Esophagus muscularis mucosa (tissue), 4 donors: ENCODE measurements at regions not wholly inside any gene's neighbourhood (a gene's known extent, or its start where the extent isn't known, plus 50 kb on each side); places are given as distances from the start of the nearest gene placed in this dataset.

ENCODE experiments used
- DNase-seq: peaks from one replicate; pipeline ENCODE4 v3.0.0-alpha.2; 2017; ENCODE audit errors: extremely low spot score
- H3K27ac ChIP-seq, 4 donors: fragments of 200-600 bp; sonication (generic); replicated peaks in 1 of 4; 1 replicate in 3 of 4; 2 replicates in 1 of 4; pipeline ENCODE4 v1.5.1; 2016 to 2019; ENCODE audit warnings: mild to moderate bottlenecking in 1 of 4
- H3K27me3 ChIP-seq, 4 donors: fragments of 200-600 bp; sonication (generic); one replicate each; pipeline versions ENCODE4 v1.5.1 to v1.6.0; 2016 to 2019
- H3K36me3 ChIP-seq, 4 donors: fragments of 200-600 bp; sonication (generic); one replicate each; pipeline ENCODE4 v1.5.1; 2016 to 2019
- H3K4me1 ChIP-seq, 4 donors: fragments of 200-600 bp; sonication (generic); one replicate each; pipeline ENCODE4 v1.5.1; 2016 to 2019
- H3K4me3 ChIP-seq, 4 donors: fragments of 200-600 bp; sonication (generic); 1 replicate in 2 of 4; 2 replicates in 2 of 4; pipeline ENCODE4 v1.5.1; 2016 to 2019; ENCODE audit warnings: mild to moderate bottlenecking in 4 of 4, moderate library complexity in 1 of 4
- H3K9me3 ChIP-seq, 4 donors: fragments of 200-600 bp; sonication (generic); 1 replicate in 3 of 4; 2 replicates in 1 of 4; pipeline ENCODE4 v1.5.1; 2016 to 2019
- EP300 ChIP-seq: sonication (generic); formaldehyde crosslinking; IDR thresholded peaks from one replicate; pipeline ENCODE4 v1.6.1; 2017; ENCODE audit warnings: antibody characterized with exemption
- POLR2A ChIP-seq: fragments of 450-650 bp; IDR thresholded peaks from one replicate; pipeline ENCODE4 v1.6.1; 2017; ENCODE audit warnings: antibody characterized with exemption, moderate library complexity, mild to moderate bottlenecking, low read depth
- POLR2AphosphoS5 ChIP-seq, 2 donors: sonication (generic); formaldehyde crosslinking; IDR thresholded peaks; one replicate each; pipeline ENCODE4 v1.6.1; 2017; ENCODE audit warnings: antibody characterized with exemption in 2 of 2
- WGBS: methylation state at CpG from one replicate; pipeline ENCODE4 v1.1.5; 2018; 5-methylcytosine and 5-hydroxymethylcytosine counted together
- intact Hi-C: fragments of 100-400 bp; cut with DNase I; formaldehyde crosslinking; loops from one replicate; pipeline ENCODE4 v1.15.1; 2023
- TF ChIP-seq, protein P1 (sequence below), 3 experiments: fragments of 200-600 bp in 2 of 3; fragments of 450-650 bp in 1 of 3; sonication (generic) in 2 of 3; IDR thresholded peaks; one replicate each; pipeline ENCODE4 v1.5.1; 2017 to 2019; ENCODE audit warnings: antibody characterized with exemption in 3 of 3, mild to moderate bottlenecking in 2 of 3, moderate library complexity in 1 of 3

DNA sequence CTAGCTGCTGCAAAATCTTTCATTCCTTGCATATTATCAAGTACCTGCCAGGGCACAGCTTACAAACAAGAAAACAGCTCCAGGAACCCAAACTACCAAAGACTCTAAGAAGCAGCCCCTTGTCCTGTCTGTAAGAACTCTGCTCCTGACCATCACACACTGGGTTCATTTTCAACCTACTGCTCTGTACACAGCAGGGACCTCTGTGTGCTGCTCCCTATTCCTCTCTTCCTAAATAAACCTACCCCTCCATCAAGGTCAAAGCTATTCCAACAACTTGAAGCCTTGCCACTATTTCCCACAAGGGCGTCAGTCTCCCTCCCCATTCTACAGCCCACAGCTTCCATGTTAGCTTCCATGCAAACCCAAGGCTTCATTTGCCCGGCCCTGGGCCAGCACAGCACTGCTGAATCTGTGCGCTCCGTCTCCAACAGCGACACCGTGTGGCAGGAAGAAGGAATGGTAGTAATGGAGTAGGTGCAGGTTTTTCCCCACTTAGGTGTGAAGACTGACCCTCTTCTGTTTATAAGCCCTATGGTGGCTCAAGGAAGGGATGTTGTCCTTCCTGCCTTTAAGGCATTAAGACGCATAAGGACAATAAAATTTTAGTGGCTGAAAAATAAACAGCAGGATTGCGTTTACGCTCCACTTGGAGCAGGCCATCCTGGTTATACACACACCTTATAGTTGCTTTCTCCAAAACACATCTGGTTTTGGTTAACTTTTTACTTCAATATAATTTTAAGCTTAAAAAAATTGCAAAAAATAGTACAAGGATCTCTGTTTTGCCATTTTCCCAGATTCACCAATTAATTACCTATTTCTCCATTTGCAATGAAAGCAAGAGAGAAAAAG, 115.2 kb upstream of the NXT1 start:
- 50% methylated on average over 9 of the region's 9 CpGs for WGBS
- intact Hi-C loops, result loop anchor here (5.0 kb wide), 1 partner anchor 173 kb away; no protein-coding TSS in a partner anchor
- peaks cover 0 to 4% (median 0%) of the 10 kb centered on the region in 4 donors for H3K4me1 ChIP-seq

DNA sequence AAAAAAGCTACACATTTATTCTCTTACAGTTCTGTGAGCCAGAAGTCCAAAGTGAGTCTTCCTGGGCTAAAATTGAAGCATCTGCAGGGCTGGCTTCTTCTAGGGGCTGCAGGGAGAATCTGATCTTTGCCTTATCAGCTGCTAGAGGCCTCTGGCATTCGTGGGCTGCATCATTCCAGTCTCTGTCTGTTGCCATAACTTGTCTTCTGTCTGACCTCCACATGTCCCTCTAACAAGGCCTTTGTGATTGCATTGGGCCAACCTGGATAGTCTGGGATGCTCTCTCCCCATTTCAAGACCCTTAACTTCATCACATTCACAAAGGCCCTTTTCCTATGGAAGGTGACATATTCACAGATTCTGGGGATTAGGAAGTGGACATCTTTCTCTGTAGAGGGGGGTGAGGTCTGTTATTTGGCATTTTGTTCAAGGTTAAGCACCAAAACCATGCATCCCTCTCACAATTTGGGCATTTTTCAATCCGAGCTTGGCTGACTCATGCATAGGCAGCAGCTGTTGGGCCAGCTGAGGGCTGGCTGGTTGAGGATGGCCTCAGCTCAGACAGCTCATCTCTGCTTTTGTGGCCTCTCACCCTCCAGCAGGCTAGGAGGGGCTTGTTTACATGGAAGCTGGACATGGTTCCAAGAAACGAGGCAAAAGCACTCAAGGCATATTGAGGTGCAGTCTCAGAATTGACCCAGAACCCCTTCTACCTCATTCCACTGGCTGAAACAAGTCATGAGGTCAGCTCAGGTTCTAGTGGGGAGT, 116.1 kb upstream of the NXT1 start:
- H3K4me3 ChIP-seq, result no peak overlapping the region
- peaks cover 0 to 13% (median 8%) of the 10 kb centered on the region in 4 donors for H3K9me3 ChIP-seq
- WGBS, result 89% methylated on average over 3 of the region's 3 CpGs
- DNase-seq, result peak; percentile 68
- no peak overlapping the region for H3K27ac ChIP-seq
- H3K4me1 ChIP-seq, result peaks cover 0 to 8% (median under 1%) of the 10 kb centered on the region in 4 donors
- no peak for TF ChIP-seq POLR2A
- no peak for TF ChIP-seq EP300
- TF ChIP-seq, protein P1, sequence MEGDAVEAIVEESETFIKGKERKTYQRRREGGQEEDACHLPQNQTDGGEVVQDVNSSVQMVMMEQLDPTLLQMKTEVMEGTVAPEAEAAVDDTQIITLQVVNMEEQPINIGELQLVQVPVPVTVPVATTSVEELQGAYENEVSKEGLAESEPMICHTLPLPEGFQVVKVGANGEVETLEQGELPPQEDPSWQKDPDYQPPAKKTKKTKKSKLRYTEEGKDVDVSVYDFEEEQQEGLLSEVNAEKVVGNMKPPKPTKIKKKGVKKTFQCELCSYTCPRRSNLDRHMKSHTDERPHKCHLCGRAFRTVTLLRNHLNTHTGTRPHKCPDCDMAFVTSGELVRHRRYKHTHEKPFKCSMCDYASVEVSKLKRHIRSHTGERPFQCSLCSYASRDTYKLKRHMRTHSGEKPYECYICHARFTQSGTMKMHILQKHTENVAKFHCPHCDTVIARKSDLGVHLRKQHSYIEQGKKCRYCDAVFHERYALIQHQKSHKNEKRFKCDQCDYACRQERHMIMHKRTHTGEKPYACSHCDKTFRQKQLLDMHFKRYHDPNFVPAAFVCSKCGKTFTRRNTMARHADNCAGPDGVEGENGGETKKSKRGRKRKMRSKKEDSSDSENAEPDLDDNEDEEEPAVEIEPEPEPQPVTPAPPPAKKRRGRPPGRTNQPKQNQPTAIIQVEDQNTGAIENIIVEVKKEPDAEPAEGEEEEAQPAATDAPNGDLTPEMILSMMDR (IDR thresholded peaks at IDR 0.05), result no peak
- no peak for TF ChIP-seq POLR2AphosphoS5 (IDR thresholded peaks at IDR 0.05)
- intact Hi-C loops, result loop anchor here (5.0 kb wide), 1 partner anchor 172 kb away; no protein-coding TSS in a partner anchor
- no peaks in the 10 kb centered on the region for H3K36me3 ChIP-seq
- no peaks in the 10 kb centered on the region for H3K27me3 ChIP-seq

More for the DNA sequence above, 115.2 kb upstream of the NXT1 start:
- Histone ChIP-seq H3K4me3 (no peak overlapping the region), H3K36me3 (no peaks in the 10 kb centered on the region), H3K27me3 (no peaks in the 10 kb centered on the region), H3K9me3 (peaks cover 0 to 14% (median 10%) of the 10 kb centered on the region in 4 donors), H3K27ac (no peak overlapping the region)
- TF ChIP-seq, protein P1 (IDR thresholded peaks at IDR 0.05), result peak; percentile 54 to 68 (median 62)
- TF ChIP-seq POLR2A, result no peak
- no peak for TF ChIP-seq EP300
- peak in 1 of 2 donors; percentile 38 for TF ChIP-seq POLR2AphosphoS5 (IDR thresholded peaks at IDR 0.05)
- DNase-seq, result peak; percentile 91

DNA sequence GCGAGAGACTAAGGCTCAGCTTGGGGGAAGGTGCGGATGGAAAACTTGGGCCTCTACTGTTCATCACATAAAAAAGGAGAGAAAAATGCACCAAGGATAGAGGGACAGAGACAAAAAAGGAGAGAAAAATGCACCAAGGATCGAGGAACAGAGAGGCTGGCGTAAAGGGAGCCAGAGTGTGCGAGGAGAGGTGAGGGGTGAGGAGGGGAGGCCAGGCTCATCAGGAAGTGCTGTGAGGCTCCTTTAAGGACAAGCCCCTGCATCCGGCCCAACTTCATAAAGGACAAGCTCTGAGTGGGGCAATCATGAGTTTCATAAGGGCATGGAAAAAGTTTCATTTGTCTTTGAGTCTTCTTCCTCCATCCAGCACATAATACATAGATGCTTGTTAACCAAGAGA, 117.2 kb upstream of the NXT1 start:
- H3K4me3 ChIP-seq, result no peak overlapping the region
- H3K4me1 ChIP-seq, result peaks cover 3 to 20% (median 12%) of the 10 kb centered on the region in 4 donors
- H3K9me3 ChIP-seq, result peaks cover 0 to 9% (median 4%) of the 10 kb centered on the region in 4 donors
- peak; percentile 57 for DNase-seq
- H3K27ac ChIP-seq, result no peak overlapping the region
- intact Hi-C loops, result no loop called here
- TF ChIP-seq, protein P1 (IDR thresholded peaks at IDR 0.05), result no peak
- no peak for TF ChIP-seq EP300
- 93% methylated on average over 6 of the region's 6 CpGs for whole genome bisulfite sequencing
- no peaks in the 10 kb centered on the region for H3K36me3 ChIP-seq
- H3K27me3 ChIP-seq, result no peaks in the 10 kb centered on the region

DNA sequence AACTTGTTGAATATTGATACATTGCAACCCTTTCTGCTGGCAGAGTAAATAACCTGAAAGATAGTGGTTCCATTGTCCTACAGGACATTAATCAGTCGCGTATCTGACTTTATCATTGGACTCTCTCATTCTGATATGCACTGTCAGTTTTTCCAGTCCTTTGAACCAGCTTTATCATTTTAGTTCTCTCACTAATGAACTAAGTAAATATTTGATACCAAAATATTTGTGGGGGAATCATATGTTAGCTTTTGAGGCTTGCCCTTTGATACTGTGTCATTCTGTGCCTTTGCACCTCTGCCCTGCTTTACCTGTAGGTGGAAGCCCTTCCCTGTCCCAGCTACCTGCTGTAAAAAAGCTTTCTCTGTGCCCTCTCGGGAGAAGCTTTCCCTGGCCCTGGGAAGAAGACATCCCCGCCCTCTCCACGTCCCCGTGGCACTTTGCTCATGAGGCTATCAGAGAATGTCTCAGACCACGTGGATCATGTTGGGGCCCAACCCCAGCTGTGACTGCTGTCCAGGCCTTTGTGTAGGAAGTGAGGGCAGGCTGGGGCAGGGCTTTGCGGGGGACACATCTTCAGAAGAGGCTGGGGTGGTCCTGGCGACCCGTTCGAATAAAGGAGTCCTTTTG, 117.8 kb upstream of the NXT1 start:
- 84% methylated on average over 11 of the region's 11 CpGs for WGBS
- TF ChIP-seq, protein P1 (IDR thresholded peaks at IDR 0.05), result no peak
- TF ChIP-seq EP300, result no peak
- no peak for TF ChIP-seq POLR2AphosphoS5 (IDR thresholded peaks at IDR 0.05)
- no peak for TF ChIP-seq POLR2A

More for the DNA sequence above, 117.8 kb upstream of the NXT1 start:
- H3K36me3 ChIP-seq, result no peaks in the 10 kb centered on the region
- peaks cover 3 to 23% (median 13%) of the 10 kb centered on the region in 4 donors for H3K4me1 ChIP-seq
- H3K4me3 ChIP-seq, result no peak overlapping the region
- intact Hi-C loops, result no loop called here
- no peaks in the 10 kb centered on the region for H3K27me3 ChIP-seq
- peaks cover 0 to 9% (median 4%) of the 10 kb centered on the region in 4 donors for H3K9me3 ChIP-seq
- DNase-seq, result peak; percentile 81
- H3K27ac ChIP-seq, result no peak overlapping the region
